ENCODE measurements at regions not wholly inside any gene's neighbourhood (a gene's known extent, or its start where the extent isn't known, plus 50 kb on each side); places are given as distances from the start of the nearest gene placed in this dataset.
"Not testable (repeated sequence)": the region's sequence is repeated elsewhere in the genome, so short reads cannot be mapped to it uniquely, and the experiment has no call there.

DNA sequence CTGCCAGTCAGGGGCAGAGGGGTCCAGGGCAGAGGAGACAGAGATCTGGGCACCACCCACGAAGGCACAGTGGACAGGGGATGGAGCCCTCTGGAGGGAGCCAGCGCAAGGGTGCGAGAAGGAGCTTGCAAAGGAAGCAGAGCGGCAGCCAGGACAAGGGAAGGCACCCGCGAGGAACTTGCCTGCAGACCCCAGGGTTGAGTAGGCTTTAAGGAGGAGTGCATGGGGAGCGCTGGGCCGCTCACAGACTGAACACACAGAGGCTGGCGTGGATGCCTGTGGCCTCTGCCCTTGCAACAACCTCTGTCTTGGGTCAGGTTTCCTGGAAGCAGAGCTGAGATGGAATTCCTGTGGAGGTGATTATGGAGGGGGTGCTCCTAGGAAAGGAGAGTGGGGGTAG is 374.4 kb downstream of the CNTNAP3B start:
- DNase-seq (ENCODE audit: low read depth in 2 of 2), result not testable (repeated sequence)

DNA sequence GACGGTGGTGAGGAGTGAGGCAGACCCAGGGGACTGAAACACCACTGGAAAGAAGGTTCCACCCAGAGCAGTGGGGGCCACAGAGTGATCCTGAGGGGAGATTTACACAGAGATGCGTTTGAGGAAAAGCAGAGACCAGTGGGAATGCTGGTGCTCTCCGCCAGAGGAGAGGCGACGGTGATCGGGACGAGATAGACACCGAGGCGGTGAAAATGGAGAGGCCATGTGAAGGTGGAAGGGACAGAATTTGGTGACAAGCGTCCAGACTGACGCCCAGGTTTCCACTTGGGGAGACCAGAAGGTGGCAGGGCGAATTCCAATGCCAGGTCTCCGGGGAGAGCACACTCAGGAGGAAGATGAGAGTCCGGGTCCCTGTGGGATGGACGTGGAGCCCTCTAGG is 374.8 kb downstream of the CNTNAP3B start:
- not testable (repeated sequence) for DNase-seq (ENCODE audit: low read depth in 2 of 2)

DNA sequence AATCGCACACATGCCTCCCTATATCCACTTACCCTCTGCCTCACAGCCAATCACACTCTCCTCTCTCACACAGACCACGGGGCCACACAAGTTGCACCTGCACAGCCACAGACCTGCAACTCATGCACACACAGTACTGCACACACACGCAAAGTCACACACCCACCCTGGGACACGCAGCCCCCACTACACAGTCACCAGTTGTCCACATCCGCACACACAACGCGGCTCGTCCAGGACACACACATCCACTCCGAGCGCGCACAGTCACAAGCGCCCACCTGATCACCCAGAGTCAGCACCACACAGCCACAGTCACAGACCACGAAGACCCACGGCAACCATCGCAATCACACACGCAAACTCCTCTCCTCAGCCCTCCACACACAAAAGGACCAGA is 387.3 kb downstream of the CNTNAP3B start:
- not testable (repeated sequence) for DNase-seq (ENCODE audit: low read depth in 2 of 2)

DNA sequence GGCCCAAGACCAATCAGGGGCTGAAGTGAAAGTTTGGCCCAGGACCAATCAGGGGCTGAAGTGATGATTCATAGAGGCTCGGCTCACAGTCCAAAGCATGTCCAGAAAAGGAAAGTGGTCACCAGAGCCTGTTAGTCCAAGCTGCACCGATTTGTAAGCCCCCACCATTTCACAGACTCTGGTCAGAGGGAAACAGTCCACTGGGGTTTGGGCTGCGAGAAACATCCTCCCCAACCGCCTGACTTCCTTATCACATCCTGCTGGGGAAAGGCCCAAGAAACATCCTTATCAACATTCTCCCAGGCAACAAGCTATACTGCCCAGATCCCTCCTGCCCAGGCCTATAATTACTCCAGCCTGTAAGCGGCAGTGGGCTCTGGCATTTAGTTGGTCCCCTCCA is 388.1 kb downstream of the CNTNAP3B start:
- not testable (repeated sequence) for DNase-seq (ENCODE audit: low read depth in 2 of 2)

DNA sequence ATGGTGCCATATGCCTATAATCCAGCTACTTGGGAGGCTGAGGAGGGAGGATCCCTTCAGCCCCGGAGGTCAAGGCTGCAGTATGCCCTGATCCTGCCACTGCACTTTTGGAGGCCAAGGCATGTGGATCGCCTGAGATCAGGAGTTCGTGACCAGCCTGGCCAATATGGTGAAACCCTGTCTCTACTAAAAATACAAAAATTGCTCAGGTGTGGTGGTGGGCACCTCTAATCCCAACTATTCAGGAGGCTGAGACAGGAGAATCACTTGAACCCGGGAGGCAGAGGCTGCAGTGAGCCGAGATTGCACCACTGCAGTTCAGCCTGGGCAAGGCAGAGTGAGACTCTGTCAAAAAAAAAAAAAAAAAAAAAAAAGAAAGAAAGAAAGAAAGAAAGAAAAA is 390.5 kb downstream of the CNTNAP3B start:
- DNase-seq (ENCODE audit: low read depth in 2 of 2), result not testable (repeated sequence)

DNA sequence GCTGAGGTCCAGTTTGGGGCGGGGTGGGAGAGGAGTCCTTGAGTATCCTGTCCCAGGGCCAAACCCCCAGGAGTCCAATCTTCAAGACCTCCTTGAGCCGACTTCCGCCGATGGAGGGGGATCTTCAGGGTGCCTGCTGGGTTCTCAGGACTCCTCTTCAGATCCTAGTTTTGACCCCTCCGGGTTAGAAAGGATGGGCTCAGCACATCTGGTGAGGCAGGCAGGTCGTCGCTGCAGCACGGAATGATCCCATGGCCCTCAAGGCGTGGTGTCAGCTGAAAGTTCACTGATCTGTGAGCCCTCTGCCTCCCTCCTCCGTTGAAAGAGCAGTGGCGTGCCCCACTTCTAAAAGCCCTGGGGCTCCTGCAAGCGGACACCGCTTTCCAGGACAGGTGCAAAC is 430.0 kb downstream of the CNTNAP3B start:
- DNase-seq (ENCODE audit: low read depth in 2 of 2), result not testable (repeated sequence)

DNA sequence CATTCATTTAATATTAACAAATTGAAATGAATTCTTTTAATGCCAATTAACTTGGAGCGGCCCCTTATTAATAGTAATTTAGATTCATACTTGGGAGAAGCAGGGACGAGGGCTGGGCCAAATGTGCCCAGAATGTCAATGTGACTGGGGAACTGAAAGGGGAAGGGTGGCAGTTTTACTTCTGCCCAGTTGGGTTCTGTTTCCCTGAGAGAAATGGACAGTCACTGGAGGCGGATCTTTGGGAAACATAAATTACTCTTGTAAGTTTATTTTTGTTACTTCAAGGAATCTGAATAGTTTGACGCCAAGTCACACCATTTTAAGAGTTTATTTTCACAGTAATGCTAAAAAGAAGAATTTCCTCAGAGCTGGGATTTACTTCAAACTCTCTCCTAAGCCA is 432.1 kb downstream of the CNTNAP3B start:
- DNase-seq (ENCODE audit: low read depth in 2 of 2), result not testable (repeated sequence)

DNA sequence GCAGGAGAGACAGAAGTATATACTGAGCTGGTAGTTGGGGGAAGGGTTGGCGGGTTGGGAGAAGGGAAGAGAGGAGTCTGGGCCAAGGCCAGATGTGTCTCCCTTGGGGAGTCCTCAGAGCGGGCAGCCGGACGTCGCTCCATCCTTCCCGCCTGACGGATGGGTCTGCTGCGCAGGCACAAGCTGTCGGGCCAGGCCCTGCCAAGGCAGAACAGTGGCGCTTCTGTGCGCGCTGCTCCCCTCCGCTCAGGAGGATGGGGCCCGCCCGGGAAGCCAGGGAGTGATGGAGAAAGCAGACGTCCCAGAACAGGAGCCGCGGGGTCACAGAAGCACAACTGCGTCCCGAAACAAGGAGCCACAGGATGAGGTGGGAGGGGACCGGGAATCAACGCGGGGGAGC is 449.9 kb downstream of the CNTNAP3B start:
- not testable (repeated sequence) for DNase-seq (ENCODE audit: low read depth in 2 of 2)

DNA sequence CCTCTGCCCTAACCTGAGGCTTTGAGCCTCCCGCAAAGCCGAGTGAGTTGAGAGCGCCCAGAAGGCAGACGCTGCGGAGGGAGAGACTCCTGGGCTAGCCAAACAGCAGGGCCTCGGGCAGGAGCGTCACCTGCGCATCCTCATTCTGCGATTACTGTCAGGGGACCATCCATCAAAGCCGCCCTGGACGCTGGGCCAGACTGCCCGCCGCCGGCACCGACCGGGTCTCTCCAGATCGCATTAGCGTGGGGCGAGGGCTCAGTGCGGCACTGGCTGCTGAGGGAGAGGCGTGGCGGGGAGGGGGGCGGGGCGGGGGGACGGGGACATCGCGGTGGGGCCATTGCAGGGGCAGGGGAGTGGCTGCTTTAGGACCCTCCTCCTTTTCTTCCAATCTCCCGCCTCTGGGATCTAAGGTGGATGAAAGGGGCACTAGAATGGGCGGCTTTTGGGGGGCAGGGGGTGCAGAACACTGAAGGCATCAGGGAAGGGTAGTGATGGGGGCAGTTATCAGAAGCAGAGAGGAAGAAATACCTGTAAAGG is 465.7 kb downstream of the CNTNAP3B start:
- not testable (repeated sequence) for DNase-seq (ENCODE audit: low read depth in 2 of 2)

DNA sequence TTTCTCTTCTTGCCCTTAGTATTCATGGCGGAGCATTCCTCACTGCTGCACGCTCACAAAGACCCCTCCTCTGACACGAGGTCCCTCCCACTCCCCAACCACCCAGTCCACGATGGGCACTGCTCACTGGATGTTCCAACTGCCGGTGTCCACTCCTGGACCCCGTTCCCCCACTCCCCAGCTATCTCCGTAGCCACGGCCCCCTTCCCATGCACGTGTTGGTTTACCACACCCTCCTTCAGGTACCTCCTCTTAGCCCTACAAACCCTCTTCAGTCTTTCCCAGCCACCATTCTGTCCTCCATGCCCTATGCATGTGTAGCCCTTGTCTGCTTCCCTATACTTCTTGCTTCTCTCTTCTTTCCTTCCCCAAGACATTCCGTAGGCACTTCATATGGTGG is 469.6 kb upstream of the ZNG1F start:
- DNase-seq (ENCODE audit: low read depth in 2 of 2), result not testable (repeated sequence)

DNA sequence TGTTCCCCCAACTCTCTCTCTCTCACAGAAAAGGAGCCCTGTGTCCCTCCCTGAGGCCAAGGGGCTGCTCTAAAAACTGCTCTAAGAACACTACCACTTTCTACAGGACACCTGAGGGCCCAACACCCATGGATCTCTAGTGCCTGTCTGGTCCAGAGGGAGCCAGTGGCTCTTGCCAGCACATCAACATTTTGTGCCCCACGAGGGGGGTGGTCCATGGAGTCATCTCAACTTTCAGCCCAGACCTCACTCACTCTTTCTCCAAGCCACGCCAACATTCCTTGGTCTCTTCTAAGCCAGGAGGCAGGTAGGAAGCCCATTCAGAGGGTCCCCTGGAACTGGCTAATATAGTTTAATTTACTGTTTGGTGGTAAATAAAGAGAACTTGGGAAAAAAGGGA is 469.0 kb upstream of the ZNG1F start:
- not testable (repeated sequence) for DNase-seq (ENCODE audit: low read depth in 2 of 2)

DNA sequence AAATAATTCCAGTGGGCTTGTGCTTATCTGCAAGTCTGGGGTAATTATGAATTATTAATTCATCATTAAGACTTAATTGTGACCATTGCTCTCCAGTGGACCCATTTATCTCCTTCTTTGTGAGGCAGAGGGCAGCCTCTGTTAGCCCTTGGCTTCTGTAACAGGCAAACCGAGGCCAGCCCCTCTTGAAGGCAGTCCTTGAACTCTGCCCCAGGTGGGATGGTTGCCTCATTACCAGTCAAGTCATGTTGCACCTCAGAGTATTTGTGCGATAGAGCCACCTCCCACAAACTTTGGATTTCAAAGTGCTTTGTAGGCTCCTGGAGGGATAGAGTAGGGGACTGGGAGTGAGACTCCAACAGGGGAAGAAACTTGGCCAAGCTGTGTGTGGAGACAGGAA is 468.0 kb upstream of the ZNG1F start:
- DNase-seq (ENCODE audit: low read depth in 2 of 2), result not testable (repeated sequence)

DNA sequence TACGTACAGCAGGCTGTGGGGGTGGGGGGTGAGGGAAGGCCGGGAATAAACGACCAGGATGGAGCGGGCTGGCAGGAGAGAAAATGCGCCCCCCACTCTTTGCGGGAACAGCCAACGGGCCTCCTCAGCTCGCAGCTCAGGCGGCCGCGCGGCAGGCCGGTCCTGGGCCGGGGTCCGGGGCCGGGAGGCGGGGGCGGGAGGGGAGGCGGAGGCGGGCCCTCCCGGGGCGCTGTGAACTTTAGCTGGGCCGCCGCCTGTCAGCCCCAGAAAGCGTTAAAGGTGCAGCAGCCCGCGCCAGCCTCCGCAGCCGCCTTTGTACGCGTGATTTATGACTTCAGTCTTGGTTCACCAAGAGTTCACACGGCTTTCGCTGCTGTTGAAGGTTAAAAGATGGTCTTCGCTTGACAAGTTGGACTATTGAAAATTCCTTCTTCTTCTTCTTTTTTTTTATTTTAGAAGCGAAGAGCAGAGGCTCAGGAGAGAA is 466.0 kb upstream of the ZNG1F start:
- DNase-seq (ENCODE audit: low read depth in 2 of 2), result not testable (repeated sequence)

DNA sequence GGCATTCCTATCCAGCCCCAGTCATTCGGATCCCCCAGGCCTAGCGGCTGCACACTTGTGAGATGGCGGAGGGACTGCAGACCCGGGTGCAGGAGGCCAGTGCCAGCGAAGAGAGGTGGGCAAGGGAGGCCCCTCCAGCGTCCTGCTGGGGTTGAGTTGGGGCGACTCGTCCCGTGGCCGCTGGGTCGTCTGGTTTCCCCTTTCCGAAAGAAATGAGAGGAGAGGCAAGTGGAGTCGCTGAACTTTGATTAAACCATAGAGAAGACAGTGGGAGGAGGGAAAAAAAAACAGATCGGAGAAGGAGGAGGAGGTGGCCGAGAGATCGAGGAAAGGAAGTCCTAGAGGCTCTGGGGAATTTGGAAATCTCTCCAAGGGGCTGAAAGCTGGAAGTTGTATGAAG is 465.2 kb upstream of the ZNG1F start:
- DNase-seq (ENCODE audit: low read depth in 2 of 2), result not testable (repeated sequence)

DNA sequence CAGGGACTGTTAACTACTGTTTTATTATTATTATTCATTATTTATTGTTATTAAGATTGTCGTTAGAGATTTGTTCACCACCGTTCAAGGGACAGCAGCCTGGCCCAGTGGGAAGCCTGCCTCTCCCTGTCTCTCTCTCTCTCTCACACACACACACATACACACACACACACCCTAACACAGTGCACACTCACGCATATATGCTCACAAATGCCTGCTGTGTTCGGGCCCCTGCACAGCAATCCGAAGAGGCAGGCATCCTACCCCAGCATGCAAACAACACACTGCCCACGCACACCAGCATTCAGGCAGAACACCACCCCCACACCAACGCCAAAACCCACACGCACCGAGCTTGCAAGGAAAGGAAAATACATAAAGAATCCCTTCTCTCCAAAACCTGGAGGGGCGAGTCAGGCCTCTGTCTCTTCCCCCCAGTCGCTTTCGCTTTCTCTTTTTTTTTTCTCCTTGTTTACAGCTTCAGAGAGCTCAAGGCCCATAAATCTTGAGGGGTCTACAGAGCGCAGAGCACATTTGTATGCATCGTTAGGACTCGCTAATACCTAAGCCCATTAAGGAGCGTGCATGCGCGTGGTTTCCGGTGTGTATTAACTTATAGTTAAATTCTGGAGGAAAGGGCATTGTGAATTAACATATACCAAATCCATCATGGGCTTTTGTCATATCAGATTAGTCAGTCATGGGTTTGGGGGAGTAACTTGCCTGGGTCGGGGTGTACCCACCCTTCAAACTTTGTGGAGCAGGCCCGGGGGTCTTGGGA is 464.6 kb upstream of the ZNG1F start:
- DNase-seq (ENCODE audit: low read depth in 2 of 2), result not testable (repeated sequence)

DNA sequence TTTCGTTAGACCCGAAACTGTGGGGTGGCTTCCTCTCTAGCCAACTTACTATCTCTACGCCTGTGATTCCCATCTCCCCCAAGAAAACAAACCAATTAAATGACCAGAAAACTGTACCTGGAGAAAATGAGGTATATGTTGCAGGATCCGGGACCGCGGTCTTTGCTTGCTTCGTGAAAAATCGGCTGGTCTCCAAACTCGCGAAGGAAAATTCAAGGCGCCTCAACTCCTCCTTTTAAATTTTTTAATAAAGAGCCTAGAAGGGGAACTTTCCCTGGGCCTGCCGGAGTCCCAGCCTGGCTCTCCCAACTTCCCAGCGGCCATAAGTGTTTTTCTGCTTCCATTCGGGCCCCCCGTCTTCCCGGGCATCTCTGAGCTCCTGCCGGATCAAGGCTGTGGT is 463.7 kb upstream of the ZNG1F start:
- DNase-seq (ENCODE audit: low read depth in 2 of 2), result not testable (repeated sequence)

DNA sequence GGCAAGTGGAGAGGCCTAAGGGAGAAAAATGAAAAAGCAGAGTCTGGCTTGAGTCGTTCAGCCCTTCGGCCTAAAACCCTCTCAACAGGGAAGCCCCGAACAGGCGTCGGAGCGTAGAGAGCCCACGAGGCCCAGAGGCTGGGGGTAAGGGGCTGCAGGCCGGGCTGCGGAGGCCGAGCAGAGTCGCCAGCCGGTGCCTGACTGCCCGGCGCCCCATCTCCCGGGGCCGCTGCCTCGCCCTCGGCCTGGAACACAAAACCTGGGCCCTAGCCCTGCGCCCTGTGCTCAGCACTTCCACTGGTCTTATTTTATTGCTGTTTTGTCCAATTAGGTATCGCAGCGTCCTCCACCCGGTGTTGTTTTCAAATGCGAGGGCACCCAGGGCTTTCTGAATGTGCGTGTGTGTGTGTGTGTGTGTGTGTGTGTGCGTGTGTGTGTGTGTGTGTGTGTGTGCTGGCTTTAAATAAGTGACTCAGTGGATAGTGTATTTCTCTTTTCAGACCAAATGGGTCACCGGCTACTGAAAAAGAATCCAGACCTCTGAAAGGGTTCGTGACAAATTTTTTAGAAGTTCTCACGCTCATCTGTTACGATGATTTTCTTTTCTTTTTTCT is 463.1 kb upstream of the ZNG1F start:
- DNase-seq (ENCODE audit: low read depth in 2 of 2), result not testable (repeated sequence)

DNA sequence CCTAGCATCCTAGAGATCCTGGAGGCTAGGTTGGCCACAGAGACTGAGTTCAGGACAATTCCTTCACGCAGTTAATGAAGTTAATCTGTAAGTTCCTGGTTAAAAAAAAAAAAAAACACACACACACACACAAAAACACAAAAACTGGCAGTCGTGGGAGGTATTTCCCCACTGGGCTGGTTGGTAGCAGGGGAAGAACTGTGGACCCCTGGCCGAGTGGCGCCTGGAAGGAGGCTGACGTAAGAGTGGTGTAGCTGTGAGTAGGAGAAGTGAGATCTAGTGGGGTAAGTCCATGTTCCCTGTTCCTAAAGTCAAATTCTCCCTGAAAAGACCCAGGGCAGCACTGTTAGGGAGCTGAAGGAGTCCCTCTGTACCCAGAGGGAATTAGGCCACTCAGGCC is 461.0 kb upstream of the ZNG1F start:
- DNase-seq (ENCODE audit: low read depth in 2 of 2), result not testable (repeated sequence)

DNA sequence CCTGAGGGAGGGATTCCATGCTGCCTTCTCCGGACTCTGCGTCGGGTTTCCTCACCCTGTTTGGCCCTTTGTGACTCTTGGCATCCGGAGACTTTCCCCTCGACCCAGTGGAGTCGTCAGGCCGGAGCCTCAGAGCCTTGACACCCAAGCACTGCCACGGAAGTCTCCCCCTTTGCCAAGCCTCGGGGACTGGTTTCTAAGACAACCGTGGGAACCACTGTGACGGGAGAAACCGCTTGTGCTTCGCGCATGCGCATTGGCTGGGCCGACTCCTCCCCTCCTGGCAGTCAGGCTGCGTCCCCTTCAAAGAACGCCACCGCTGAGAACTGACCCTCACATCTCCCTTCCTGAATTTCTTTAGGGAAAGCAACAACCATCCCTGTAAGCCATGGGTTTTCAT is 459.4 kb upstream of the ZNG1F start:
- not testable (repeated sequence) for DNase-seq (ENCODE audit: low read depth in 2 of 2)

DNA sequence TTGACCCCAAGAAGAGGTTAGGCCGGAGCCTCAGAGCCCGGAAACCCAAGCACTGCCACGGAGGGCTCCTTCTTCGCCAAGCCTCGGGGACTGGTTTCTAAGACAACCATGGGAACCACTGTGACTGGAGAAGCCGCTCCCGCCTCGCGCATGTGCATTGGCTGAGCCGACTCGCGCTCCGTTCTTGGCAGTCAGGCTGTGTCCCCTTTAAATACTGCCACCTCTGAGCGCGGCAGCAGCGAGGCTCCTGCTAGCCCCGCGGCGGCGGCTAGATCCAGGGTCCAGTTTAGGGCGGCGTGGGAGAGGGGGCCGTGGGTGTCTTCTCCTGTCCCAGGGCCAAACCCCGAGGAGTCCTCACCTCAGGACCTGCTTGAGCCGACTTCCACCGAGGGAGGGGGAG is 457.1 kb upstream of the ZNG1F start:
- DNase-seq (ENCODE audit: low read depth in 2 of 2), result not testable (repeated sequence)

DNA sequence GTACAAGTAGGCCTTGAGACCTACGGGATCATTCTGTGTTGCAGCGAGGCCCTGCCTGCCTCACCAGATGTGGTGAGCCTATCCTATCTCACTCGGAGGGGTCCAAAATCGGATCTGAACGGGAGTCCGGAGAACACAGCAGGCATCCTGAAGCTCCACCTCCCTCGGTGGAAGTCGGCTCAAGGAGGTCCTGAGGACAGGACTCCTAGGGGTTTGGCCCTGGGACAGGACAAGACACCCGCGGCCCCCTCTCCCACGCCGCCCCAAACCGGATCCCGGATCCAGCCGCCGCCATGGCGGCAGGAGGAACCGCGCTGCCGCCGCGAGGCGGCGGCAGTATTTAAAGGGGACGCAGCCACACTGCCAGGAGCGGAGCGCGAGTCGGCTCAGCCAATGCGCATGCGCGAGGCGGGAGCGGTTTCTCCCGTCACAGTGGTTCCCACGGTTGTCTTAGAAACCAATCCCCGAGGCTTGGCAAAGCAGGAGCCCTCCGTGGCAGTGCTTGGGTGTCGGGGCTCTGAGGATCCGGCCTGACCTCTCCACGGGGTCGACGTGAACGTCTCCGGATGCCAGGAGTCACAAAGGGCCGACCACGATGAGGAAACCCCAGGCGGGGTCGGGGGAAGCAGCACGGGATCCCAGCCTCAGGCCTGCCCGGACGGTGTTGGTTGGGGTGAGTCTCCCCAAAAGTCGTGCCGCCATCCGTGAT is 454.6 kb upstream of the ZNG1F start:
- peak; percentile 31 to 40 for DNase-seq (ENCODE audit: low read depth in 2 of 2)

DNA sequence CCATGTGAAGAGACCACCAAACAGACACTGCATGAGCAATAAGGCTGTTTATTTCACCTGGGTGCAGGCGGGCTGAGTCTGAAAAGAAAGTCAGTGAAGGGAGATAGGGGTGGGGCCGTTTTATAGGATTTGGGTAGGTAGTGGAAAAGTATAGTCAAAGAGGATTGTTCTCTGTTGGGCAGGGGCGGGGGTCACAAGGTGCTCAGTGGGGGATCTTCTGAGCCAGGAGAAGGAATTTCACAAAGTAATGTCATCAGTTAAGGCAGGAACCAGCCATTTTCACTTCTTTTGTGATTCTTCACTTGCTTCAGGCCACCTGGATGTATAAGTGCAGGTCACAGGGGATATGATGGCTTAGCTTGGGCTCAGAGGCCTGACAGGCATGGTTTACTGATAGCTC is 444.6 kb upstream of the ZNG1F start:
- not testable (repeated sequence) for DNase-seq (ENCODE audit: low read depth in 2 of 2)
